ENCODE measurements at regions not wholly inside any gene's neighbourhood (a gene's known extent, or its start where the extent isn't known, plus 50 kb on each side); places are given as distances from the start of the nearest gene placed in this dataset.

DNA sequence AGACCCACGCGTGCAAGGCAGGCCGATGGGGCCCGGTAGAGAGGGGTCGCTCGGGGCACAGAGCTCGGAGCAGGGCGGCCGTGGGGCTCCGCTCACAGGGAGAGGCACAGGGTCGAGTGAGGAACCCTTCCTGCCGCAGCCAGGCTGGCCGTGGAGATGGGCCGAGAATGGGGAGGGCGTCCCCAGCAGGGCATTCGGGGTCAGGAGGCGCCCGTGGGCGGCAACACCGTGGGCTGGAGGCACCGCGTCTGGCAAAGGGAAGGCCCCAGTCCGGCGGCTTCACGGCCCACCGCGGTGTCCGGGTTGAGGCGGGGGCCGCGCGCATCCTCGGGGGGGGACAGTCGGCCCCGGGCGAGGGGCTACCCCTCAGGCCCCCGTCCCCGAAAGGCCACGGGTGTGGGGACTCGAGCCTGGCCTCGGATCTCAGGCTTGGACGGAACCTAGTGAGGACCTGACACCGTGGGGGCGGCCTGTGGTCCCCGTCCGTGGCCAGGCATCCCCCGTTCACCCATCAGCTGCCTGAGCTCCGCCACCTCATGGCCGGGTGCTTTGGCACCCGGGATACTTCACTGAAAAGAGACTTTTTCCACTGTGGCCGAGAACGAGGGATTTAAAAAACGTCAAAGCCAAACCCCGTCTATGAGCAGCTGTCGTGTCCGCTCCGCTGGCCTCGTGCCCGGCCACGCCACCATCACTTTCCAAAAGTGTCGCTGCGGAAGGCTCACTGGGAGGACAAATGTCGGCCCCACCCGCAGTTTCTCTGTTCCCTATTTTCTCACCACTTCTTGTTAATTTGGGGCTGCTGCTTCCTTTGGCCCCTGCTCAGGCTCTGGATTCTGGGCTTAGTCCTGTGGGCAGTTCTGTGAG is 73.6 kb downstream of the METRNL start:
- TF ChIP-seq CTCF (IDR thresholded peaks at IDR 0.05; ENCODE audit: insufficient read depth, low read depth, low read length) = no peak
- DNase-seq (ENCODE audit: low read depth) = no peak
- H3K4me3 ChIP-seq (ENCODE audit: low read depth, low read length) = no peak overlapping the region

GRCh38 chr17:83153681-83154310 is 74.4 kb downstream of the METRNL start:
- no peak for DNase-seq (ENCODE audit: low read depth)
- no peak overlapping the region for H3K4me3 ChIP-seq (ENCODE audit: low read depth, low read length)
- no peak for TF ChIP-seq CTCF (IDR thresholded peaks at IDR 0.05; ENCODE audit: insufficient read depth, low read depth, low read length)

- no peak overlapping the region for H3K4me3 ChIP-seq (ENCODE audit: low read depth, low read length)
- no peak for TF ChIP-seq CTCF (IDR thresholded peaks at IDR 0.05; ENCODE audit: insufficient read depth, low read depth, low read length)
- DNase-seq (ENCODE audit: low read depth) = no peak
Observed at GRCh38 chr17:83154311-83155127, 75.1 kb downstream of the METRNL start.

DNA sequence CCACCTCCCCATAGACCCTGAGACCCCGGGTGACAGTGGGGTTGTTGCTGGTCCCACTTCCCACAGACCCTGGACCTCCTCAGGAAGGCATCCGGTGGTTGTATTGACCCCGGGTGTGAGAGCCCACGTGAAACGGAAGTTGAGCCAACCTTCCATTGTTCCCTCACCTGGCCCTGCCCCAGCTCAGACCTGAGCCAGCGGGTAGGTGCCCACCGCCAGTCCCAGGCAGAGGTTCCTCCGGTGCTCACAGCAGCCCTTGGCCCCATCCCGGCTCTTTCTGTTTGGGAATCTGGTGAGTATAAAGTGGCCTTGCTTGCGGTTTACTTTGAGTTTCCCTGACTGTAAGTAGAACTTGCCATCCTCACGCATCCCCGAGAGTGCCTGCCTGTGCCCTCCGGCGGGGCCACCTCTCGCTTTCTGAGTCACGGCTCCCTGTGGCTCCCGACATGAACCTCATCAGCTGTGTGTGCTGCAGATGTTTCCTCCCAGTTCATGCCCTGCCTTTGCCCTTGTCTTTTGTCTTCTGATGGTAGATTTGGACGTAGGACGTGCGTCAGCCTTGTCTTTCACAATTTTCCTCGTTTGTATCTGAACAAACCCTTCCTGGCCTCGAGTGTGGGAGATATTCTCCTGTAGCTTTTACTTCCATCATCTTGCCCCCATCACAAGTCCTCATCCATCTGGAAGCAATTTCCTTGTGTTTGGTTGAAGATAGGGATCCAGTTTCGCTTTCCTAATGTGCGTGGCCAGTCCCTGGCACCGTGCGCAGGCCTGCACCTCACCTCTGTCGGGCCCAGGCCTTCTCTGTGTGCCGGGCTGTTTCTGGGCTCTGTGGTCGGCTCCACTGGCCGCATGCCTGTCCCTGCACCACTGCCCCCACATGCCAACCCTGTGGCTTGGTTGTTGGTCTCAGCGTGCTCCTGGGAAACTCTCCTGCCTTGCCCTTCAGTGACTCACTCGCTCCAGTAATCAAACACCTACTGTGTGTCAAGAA is 76.0 kb downstream of the METRNL start:
- peak; percentile 87 for DNase-seq (ENCODE audit: low read depth)
- no peak overlapping the region for H3K4me3 ChIP-seq (ENCODE audit: low read depth, low read length)
- TF ChIP-seq CTCF (IDR thresholded peaks at IDR 0.05; ENCODE audit: insufficient read depth, low read depth, low read length) = no peak

GRCh38 chr17:83156408-83156807 is 77.0 kb downstream of the METRNL start:
- DNase-seq (ENCODE audit: low read depth) = no peak
- no peak for TF ChIP-seq CTCF (IDR thresholded peaks at IDR 0.05; ENCODE audit: insufficient read depth, low read depth, low read length)
- no peak overlapping the region for H3K4me3 ChIP-seq (ENCODE audit: low read depth, low read length)
